ENCODE measurements at regions not wholly inside any gene's neighbourhood (a gene's known extent, or its start where the extent isn't known, plus 50 kb on each side); places are given as distances from the start of the nearest gene placed in this dataset.
A peak's percentile ranks its signal among the peaks of the same experiment; 100 is the strongest.

DNA sequence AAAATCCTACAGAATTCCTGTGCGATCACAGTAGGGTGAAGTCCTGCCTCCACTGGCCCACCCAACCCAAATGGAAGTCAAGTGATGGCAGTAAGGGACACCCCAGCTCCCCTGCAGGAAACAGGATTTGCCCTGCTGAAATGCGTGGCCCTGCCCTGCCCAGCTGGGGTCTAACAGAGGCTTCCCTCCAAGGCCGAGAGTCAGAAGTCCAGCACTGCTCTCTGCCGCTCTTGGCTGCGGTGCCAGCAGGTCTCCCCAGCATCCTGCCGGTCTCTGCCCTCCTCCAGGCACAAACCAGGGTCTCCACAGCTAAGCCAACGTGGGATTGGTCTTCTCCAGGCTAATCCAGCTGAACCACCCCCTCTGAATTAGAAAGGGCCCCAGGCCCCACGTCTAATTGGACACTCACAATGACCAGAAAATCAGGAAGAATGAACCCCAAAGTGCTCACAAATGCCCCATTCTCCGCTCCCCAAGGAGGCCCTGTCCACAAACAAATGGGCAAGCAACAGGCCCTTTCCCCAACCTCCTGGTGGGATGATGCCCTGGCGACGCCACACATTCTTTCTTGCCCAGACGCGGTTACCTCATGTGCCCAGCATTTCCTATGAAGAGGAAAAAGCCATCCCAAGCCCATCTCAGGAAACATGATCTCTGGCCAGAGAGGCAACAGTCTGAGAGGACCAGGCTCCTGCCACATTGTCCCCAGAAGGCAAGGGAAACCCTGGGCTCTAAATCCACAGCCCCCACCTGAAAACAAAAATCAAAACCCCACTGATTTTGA lies 117.2 kb downstream of the BANF2 start:
- Histone ChIP-seq H3K27me3 (ENCODE audit: control insufficient read depth, insufficient read depth, low read length) (no peaks in the 10 kb centered on the region), H3K36me3 (ENCODE audit: control insufficient read depth, insufficient read depth, low read length) (no peaks in the 10 kb centered on the region), H3K27ac (ENCODE audit: low read length) (no peak overlapping the region), H3K9me3 (ENCODE audit: control insufficient read depth, insufficient read depth, low read length) (no peaks in the 10 kb centered on the region), H3K4me3 (ENCODE audit: low read length) (no peak overlapping the region), H3K4me1 (ENCODE audit: control insufficient read depth, insufficient read depth, low read length) (no peaks in the 10 kb centered on the region)
- intact Hi-C loops (cut with micrococcal nuclease): no loop called here
- Mint-ChIP-seq H3K4me1 (no peaks in the 10 kb centered on the region), H3K27ac (no peak overlapping the region), H3K4me3 (no peak overlapping the region), H3K27me3 (ENCODE audit: low read depth in 2 of 2) (no peaks in the 10 kb centered on the region), H3K9me3 (peaks cover 2 to 3% of the 10 kb centered on the region in 2 donors), H3K36me3 (no peaks in the 10 kb centered on the region)
- TF ChIP-seq, protein P1, sequence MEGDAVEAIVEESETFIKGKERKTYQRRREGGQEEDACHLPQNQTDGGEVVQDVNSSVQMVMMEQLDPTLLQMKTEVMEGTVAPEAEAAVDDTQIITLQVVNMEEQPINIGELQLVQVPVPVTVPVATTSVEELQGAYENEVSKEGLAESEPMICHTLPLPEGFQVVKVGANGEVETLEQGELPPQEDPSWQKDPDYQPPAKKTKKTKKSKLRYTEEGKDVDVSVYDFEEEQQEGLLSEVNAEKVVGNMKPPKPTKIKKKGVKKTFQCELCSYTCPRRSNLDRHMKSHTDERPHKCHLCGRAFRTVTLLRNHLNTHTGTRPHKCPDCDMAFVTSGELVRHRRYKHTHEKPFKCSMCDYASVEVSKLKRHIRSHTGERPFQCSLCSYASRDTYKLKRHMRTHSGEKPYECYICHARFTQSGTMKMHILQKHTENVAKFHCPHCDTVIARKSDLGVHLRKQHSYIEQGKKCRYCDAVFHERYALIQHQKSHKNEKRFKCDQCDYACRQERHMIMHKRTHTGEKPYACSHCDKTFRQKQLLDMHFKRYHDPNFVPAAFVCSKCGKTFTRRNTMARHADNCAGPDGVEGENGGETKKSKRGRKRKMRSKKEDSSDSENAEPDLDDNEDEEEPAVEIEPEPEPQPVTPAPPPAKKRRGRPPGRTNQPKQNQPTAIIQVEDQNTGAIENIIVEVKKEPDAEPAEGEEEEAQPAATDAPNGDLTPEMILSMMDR (IDR thresholded peaks at IDR 0.05): no peak
- WGBS (ENCODE audit: insufficient coverage): 90% methylated on average over 13 of the region's 13 CpGs
- DNase-seq (no peak), ATAC-seq (no peak)

DNA sequence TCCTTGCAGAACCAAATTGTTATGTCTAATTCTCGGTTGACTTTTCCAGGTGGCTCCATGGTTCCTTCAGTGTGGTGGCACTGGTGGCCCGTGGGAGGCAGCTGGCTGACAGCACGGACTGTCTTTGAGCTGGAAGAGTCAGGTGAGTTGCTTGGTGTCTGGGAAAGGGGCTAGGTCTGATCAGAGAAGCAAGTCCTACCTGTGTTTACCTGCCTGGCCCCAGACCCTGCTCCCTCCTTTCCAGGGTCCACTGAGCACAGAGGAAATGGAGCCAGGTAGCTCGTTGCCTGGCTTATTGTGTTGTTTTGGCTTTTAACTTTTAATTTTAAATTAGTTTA lies 111.8 kb downstream of the BANF2 start:
- H3K4me3 Mint-ChIP-seq: no peak overlapping the region

DNA sequence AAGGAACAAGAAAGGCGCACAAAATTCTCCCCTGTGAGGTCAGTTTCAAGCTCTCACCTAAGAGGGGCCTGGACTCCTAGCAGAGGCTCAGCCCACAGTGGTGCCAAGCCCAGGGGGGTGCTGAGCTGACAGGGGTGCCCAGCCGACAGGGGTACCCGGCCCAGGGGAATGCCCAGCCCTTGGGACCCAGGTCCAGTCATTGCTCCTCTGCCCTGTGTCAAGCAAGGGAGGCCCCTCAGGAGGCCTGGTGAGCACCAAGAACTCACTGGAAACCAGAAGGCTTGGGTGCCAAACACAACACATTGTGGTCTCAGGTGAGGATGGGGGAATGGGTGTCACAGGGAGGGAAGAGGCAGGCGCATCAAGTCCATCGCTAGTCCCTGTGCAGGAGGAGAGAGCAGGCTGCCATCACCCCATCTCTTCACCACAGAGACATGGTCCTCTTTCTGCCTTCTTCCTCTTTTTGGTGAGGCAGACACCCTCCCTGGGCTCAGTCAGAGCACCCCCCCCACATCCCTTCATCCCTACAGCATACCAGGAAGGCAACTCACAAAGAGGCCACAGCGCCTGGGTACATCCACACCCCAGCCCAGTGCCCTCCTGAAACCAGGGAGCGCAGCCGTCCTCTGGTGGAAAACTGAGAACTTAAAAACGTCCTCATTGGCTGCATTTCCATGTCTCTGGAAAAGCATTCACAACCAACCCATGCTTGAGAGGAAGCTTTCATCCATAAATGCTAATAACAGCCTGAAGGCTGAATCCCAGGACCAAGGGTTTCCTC lies 111.3 kb downstream of the BANF2 start:
- ATAC-seq: no peak
- no peaks in the 10 kb centered on the region for H3K4me1 Mint-ChIP-seq
- H3K27me3 Mint-ChIP-seq (ENCODE audit: low read depth in 2 of 2): peaks cover 0 to 4% of the 10 kb centered on the region in 2 donors
- H3K36me3 Mint-ChIP-seq: no peaks in the 10 kb centered on the region
- H3K27ac Mint-ChIP-seq: peak overlapping the region in 1 of 2 donors; percentile 56
- Histone ChIP-seq H3K27ac (ENCODE audit: low read length) (no peak overlapping the region), H3K9me3 (ENCODE audit: control insufficient read depth, insufficient read depth, low read length) (no peaks in the 10 kb centered on the region), H3K4me1 (ENCODE audit: control insufficient read depth, insufficient read depth, low read length) (no peaks in the 10 kb centered on the region), H3K27me3 (ENCODE audit: control insufficient read depth, insufficient read depth, low read length) (no peaks in the 10 kb centered on the region), H3K36me3 (ENCODE audit: control insufficient read depth, insufficient read depth, low read length) (no peaks in the 10 kb centered on the region), H3K4me3 (ENCODE audit: low read length) (no peak overlapping the region)
- DNase-seq: no peak
- H3K9me3 Mint-ChIP-seq: no peaks in the 10 kb centered on the region
- intact Hi-C loops (cut with micrococcal nuclease): no loop called here
- H3K4me3 Mint-ChIP-seq: no peak overlapping the region
- 88% methylated on average over 9 of the region's 9 CpGs for WGBS (ENCODE audit: insufficient coverage)
- TF ChIP-seq, protein P1 (IDR thresholded peaks at IDR 0.05): no peak

More for the DNA sequence above, 111.8 kb downstream of the BANF2 start:
- Mint-ChIP-seq H3K36me3 (no peaks in the 10 kb centered on the region), H3K27ac (no peak overlapping the region), H3K9me3 (no peaks in the 10 kb centered on the region), H3K4me1 (no peaks in the 10 kb centered on the region), H3K27me3 (ENCODE audit: low read depth in 2 of 2) (peaks cover 0 to under 1% of the 10 kb centered on the region in 2 donors)
- no peaks in the 10 kb centered on the region for H3K4me1 ChIP-seq (ENCODE audit: control insufficient read depth, insufficient read depth, low read length)
- TF ChIP-seq, protein P1 (IDR thresholded peaks at IDR 0.05): no peak
- DNase-seq (no peak), ATAC-seq (no peak)
- no peak overlapping the region for H3K4me3 ChIP-seq (ENCODE audit: low read length)
- intact Hi-C loops (cut with micrococcal nuclease): no loop called here
- H3K36me3 ChIP-seq (ENCODE audit: control insufficient read depth, insufficient read depth, low read length): no peaks in the 10 kb centered on the region
- H3K27ac ChIP-seq (ENCODE audit: low read length): no peak overlapping the region
- H3K9me3 ChIP-seq (ENCODE audit: control insufficient read depth, insufficient read depth, low read length): no peaks in the 10 kb centered on the region
- H3K27me3 ChIP-seq (ENCODE audit: control insufficient read depth, insufficient read depth, low read length): no peaks in the 10 kb centered on the region
- WGBS (ENCODE audit: insufficient coverage): 73% methylated on average over 3 of the region's 4 CpGs
